SHP77 treated with DMSO at 0.1 percent for 48 hours (cell line): ENCODE measurements at regions not wholly inside any gene's neighbourhood (a gene's known extent, or its start where the extent isn't known, plus 50 kb on each side); places are given as distances from the start of the nearest gene placed in this dataset.
"Not testable (repeated sequence)": the region's sequence is repeated elsewhere in the genome, so short reads cannot be mapped to it uniquely, and the experiment has no call there.

ENCODE experiments used
- DNase-seq: peaks from one replicate; lab custom pipeline; 2025; lab: John Stamatoyannopoulos, UW

- no peak for DNase-seq
Observed at GRCh38 chr9:75775966-75776691, 114.3 kb upstream of the PCSK5 start.

GRCh38 chr9:75780185-75780584 is 110.3 kb upstream of the PCSK5 start:
- no peak for DNase-seq

DNA sequence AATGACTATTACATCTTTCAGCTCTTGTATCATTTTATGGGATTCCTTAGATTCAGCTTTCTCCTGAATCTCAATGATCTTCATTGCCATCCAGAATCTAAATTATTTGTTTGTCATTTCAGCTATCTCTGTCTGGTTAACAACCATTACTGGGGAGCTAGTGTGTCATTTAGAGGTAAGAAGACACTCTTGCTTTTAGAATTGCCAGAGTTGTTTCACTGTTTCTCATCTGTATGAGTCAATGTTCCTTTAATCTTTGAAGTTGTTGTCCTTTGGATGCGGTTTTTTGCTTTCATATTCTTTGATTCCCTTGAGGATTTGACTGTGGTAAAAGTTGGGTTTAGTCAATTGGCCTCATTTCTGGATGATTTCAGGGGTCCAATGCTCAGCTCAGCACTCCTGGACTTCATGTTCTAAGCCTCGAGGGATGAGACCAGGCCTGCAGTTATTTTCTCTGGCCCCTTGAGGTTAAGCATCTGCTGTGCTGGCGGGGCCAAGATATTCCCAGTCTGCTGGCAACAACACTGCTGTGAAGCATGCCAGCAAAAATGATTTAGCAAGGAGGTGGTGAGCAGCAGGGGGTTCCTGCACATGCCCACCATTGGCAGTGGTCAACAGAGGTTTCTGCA is 102.4 kb upstream of the PCSK5 start:
- no peak for DNase-seq

- DNase-seq = no peak
Observed at GRCh38 chr9:75797085-75797580, 93.3 kb upstream of the PCSK5 start.

DNA sequence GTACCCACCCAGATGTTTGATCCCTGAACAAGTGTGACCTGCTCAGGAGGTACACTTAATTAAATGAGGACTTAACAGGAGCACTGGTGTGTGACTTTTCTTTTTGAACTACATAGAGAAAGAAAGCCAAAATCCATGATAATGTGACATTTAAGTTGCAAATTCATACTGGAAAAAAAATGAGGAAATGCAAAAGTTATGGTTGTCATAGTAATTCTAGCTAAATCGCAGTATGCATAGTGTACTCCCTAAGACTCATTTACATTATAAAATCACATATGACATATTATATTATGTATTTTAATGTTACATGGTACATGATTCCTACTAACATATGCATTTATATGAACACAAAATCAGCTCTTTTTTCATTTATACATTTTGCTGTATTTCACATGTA is 92.0 kb upstream of the PCSK5 start:
- no peak for DNase-seq

DNA sequence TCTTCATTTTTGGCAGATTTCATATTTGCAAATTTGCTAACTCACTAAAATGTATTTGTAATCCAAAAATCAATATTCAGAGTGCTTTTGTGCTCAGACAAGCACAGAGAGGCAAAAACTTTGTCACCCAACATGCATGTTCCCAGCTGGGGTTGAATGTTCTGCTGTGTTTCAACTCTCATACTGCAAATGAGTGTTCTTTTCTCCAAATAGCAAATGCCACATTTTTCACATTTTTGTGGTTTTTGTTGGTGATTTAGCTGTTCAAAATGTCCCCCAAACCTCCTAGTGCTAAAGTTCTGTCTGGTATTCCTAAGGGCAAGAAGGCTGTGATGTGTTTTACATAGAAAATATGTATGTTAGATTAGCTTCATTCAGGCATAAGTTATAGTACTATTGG is 87.3 kb upstream of the PCSK5 start:
- no peak for DNase-seq

GRCh38 chr9:75810063-75810462 is 80.4 kb upstream of the PCSK5 start:
- no peak for DNase-seq

DNA sequence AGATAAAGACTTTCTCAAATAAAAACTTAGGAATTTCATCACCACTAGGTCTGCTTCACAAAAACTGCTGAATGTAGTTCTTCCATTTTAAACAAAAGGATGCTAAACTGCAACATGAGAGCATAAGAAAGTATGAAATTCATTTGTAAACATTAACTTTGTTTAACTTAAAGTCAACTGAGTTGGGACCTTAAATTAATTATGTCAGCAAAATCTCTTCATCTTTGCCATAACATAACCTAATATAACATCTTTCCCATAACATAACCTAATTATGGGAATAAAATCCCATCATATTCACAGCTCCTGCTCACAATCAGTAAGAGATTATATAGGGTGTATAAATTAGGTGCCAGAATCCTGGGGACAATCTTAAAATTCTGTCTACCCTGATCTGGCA is 78.8 kb upstream of the PCSK5 start:
- no peak for DNase-seq

DNA sequence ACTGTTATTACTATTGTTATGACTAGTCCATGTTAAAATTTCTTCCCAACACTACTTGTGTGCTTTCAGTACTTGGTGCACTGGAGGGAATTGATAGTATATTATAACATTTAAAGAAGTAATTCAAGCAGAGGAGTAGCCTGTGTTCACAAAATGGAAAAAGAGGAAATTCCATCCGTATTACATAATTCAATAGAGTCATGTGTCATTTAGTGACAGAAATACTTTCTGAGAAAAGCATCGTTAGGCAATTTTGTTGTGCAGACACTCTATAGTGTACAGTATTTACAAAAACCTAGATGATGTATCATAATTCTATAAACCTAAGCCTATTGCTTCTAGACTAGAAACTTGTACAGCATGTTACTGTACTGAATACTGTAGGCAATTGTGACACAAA is 78.3 kb upstream of the PCSK5 start:
- DNase-seq = no peak

- DNase-seq = no peak
Observed at GRCh38 chr9:75814667-75815066, 75.8 kb upstream of the PCSK5 start.

GRCh38 chr9:75820471-75821115 is 69.9 kb upstream of the PCSK5 start:
- not testable (repeated sequence) for DNase-seq

DNA sequence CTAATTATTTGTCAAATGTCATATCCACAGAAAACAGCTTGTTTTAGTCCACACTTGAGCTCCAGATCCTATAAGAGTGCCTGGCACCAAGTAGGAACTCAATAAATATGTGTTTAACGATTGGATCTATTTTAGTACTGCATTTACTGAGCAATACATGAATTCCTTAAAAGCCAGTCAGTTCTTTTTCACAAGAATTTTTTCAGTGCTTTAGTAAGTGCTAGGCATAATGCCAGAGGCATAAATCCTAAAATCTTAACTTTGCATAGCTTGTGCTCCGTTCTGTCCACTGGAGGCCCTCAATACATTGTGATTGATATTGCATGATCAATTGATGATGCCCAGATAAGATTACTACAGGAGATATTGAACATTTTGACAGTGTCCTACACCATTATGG is 67.3 kb upstream of the PCSK5 start:
- DNase-seq = no peak

GRCh38 chr9:75824816-75825568 is 65.5 kb upstream of the PCSK5 start:
- DNase-seq = no peak

DNA sequence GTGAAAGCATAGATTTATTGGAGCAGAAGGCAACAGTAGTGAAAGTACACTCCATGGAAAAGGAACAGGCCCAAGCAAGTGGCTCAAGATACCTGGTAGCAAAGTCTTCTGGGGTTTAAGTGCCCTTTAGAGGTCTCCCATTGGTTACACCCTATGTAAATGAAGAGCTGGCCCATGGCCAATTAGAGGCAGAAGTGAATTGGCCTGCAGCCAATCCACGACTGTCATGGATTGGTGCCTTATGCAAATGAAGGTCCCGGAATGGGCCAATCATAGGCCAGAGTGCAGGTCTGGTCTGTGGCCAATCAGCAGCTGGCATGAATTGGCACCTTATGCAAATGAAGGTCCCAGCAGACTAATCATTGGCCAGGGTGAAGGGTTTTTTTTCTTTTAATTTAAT is 64.2 kb upstream of the PCSK5 start:
- DNase-seq = no peak

DNA sequence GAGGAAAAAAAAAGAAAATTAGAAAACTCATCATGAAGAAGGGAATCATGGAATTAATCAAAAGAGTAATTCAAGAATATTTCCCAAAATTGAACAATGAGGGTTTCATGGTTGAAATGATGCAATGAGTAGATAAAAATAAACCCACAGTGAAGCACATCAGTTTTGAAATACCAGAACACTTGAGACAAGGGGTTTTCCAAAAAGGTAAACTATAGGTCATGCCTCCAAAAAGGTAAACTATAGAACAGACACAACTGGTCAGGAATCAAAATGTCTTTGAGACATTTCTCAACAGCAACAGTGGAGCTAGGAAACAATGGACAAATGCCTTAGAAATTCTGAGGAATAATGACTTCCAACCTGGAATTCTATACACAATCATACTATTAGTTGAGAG is 60.2 kb upstream of the PCSK5 start:
- DNase-seq = no peak

DNA sequence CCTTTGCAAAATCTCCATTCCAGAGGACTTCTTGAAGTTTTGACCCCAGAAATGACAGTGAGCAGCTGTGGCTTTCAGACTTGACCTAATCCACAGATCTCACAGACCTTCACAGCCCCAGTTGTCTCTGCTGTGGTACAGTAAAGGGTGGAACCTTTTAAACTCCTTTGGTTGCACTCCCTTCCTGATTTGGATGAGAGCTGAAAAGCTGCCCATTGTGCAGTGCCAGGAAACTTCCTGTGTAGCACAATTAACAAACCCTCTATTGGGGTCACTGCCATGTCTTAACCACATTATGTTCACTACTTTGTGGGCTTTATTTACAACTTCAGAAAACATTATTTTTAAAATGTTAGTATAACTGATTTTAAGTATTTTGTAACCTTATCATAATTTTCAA is 56.7 kb upstream of the PCSK5 start:
- no peak for DNase-seq

- no peak for DNase-seq
Observed at GRCh38 chr9:75834878-75835277, 55.6 kb upstream of the PCSK5 start.
